Activated effector memory CD4-positive, alpha-beta T cell treated with anti-CD3 and anti-CD28 coated beads, Interleukin-2, amount 50 U/mL, for 16 hours (primary cell): ENCODE measurements at regions not wholly inside any gene's neighbourhood (a gene's known extent, or its start where the extent isn't known, plus 50 kb on each side); places are given as distances from the start of the nearest gene placed in this dataset.
"Not testable (repeated sequence)": the region's sequence is repeated elsewhere in the genome, so short reads cannot be mapped to it uniquely, and the experiment has no call there.

Source experiments
- DNase-seq: peaks from one replicate; pipeline ENCODE4 v3.0.0-alpha.2; 2020

GRCh38 chr12:127161466-127161865 lies 1105.5 kb upstream of the TMEM132C start:
- DNase-seq = no peak

GRCh38 chr12:127162307-127162706 lies 1104.7 kb upstream of the TMEM132C start:
- no peak for DNase-seq

- DNase-seq = peak; percentile 70
These were observed 1104.1 kb upstream of the TMEM132C start for GRCh38 chr12:127162902-127163301.

- peak; percentile 94 for DNase-seq
These were observed 1101.2 kb upstream of the TMEM132C start for GRCh38 chr12:127165567-127166392.

- no peak for DNase-seq
These were observed 1097.4 kb upstream of the TMEM132C start for GRCh38 chr12:127169321-127170181.

GRCh38 chr12:127170226-127171180 lies 1096.5 kb upstream of the TMEM132C start:
- DNase-seq = no peak

- no peak for DNase-seq
These were observed 1094.1 kb upstream of the TMEM132C start for GRCh38 chr12:127172861-127173260.

- DNase-seq = not testable (repeated sequence)
These were observed 1093.0 kb upstream of the TMEM132C start for GRCh38 chr12:127173971-127174370.

- no peak for DNase-seq
These were observed 1092.1 kb upstream of the TMEM132C start for GRCh38 chr12:127174881-127175280.

GRCh38 chr12:127175361-127175760 lies 1091.6 kb upstream of the TMEM132C start:
- DNase-seq = no peak

- DNase-seq = no peak
These were observed 1090.2 kb upstream of the TMEM132C start for GRCh38 chr12:127176804-127177203.

- no peak for DNase-seq
These were observed 1088.9 kb upstream of the TMEM132C start for GRCh38 chr12:127178052-127178451.

- DNase-seq = no peak
These were observed 1088.5 kb upstream of the TMEM132C start for GRCh38 chr12:127178463-127178862.

- DNase-seq = no peak
These were observed 1087.8 kb upstream of the TMEM132C start for GRCh38 chr12:127179176-127179575.

- no peak for DNase-seq
These were observed 1085.0 kb upstream of the TMEM132C start for GRCh38 chr12:127182018-127182417.

GRCh38 chr12:127189992-127190391 lies 1077.0 kb upstream of the TMEM132C start:
- no peak for DNase-seq

GRCh38 chr12:127191129-127191528 lies 1075.8 kb upstream of the TMEM132C start:
- no peak for DNase-seq

- DNase-seq = no peak
These were observed 1074.6 kb upstream of the TMEM132C start for GRCh38 chr12:127192391-127192790.

- DNase-seq = no peak
These were observed 1073.6 kb upstream of the TMEM132C start for GRCh38 chr12:127193341-127193740.

GRCh38 chr12:127194176-127194575 lies 1072.8 kb upstream of the TMEM132C start:
- no peak for DNase-seq

- no peak for DNase-seq
These were observed 1061.0 kb upstream of the TMEM132C start for GRCh38 chr12:127205781-127206555.

- DNase-seq = no peak
These were observed 1057.7 kb upstream of the TMEM132C start for GRCh38 chr12:127209318-127209717.
